Suprapubic skin (tissue), 3 donors: ENCODE measurements at regions not wholly inside any gene's neighbourhood (a gene's known extent, or its start where the extent isn't known, plus 50 kb on each side); places are given as distances from the start of the nearest gene placed in this dataset.

Source experiments
- CTCF ChIP-seq, 2 donors: fragments of 200-600 bp in 1 of 2; fragments of 450-650 bp in 1 of 2; sonication (generic) in 1 of 2; IDR thresholded peaks; one replicate each; pipeline ENCODE4 v1.5.1; 2016 to 2019; ENCODE audit warnings: antibody characterized with exemption in 2 of 2, mild to moderate bottlenecking in 1 of 2, moderate library complexity in 1 of 2
- EP300 ChIP-seq: sonication (generic); formaldehyde crosslinking; IDR thresholded peaks from one replicate; pipeline ENCODE4 v1.6.1; 2017; ENCODE audit warnings: antibody characterized with exemption
- POLR2A ChIP-seq, 2 donors: fragments of 450-650 bp; IDR thresholded peaks; one replicate each; pipeline ENCODE4 v1.6.1; 2017; ENCODE audit warnings: antibody characterized with exemption in 2 of 2, mild to moderate bottlenecking in 2 of 2, moderate library complexity in 2 of 2

GRCh38 chr3:194952841-194953241 is 267.2 kb downstream of the FAM43A start:
- TF ChIP-seq POLR2A (IDR thresholded peaks at IDR 0.05) (no peak), CTCF (IDR thresholded peaks at IDR 0.05) (no peak), EP300 (no peak)
